ENCODE measurements at regions not wholly inside any gene's neighbourhood (a gene's known extent, or its start where the extent isn't known, plus 50 kb on each side); places are given as distances from the start of the nearest gene placed in this dataset.
"Not testable (repeated sequence)": the region's sequence is repeated elsewhere in the genome, so short reads cannot be mapped to it uniquely, and the experiment has no call there.

DNA sequence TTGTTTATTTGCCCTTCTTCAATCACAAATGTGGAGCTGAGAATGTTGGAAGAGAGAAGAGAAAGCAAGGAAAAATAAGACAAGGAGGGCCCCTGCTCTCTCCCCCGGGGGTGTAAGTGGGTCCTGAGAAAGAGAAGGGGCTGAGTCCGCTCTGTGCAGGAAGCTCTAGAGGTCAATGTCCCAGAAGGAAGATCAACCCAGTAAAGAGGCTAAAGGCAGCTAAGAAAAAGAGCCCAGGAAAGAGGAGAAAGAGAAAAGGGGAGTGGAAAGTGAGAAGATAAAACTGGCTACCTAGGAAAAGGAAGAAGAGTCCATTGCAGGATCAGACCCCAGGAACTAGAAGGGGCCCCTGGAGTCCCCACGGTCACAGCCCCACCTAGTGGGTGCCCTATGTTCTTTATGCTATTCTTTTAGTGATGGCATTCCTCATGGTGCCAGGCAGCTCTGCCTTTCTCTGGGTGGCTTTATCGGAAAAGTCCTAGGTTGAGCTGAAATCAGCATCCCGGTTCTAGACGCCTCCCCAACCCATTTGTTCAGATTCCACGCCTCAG lies 583.4 kb downstream of the ACTL7B start:
- peak; percentile 78 for ATAC-seq

DNA sequence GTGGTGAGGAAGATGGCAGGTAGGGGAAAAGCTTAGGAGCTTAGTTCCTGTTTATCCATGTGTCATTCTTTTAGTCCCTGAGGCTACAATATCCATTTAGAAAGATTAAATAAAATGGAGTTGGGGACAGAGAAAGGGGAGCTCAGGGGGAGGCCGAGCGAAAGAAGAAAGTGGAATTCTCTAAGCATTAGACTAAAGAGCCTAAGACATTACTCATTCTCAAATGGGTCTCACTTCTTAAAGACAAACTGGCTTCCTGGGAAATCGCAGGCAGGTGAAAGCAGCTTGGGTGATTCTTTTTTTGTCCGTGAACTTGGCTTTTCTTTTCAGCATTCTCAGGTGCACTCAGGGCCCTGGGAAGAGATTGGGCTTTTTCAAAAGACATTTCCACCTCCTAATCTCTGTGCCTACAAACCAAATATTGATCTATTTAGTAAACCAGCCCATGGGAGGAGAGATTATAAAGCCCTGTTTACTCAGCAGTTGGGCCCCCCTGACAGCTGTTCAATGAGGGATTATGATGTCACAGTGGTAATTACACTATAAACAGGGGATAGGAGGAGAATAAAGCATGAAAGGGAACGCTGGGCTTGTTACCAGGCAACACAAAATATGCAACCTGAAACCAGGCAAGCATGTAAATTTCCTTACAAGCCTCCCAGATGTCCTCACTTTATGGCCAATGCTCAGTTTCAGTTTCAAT lies 584.0 kb downstream of the ACTL7B start:
- peak; percentile 62 for ATAC-seq

DNA sequence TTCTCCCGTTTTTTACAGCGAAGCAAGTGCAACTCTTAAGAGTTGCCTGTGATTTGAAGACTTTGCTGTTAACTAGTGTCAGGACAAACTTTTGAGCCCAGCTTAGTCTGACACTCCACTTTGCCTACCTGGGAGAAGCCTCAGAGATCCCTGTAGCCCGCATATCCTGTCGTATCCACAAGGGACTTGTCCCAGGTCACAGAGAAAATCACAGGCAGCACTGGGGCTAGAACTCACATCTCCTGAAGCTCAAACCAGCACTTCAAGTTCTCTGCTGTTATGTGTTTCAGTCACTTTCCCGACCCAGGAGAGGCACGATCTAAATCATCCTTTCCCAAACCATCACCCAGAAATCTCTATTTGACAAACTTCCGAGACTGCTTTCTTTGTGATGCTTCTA lies 584.5 kb downstream of the ACTL7B start:
- ATAC-seq: no peak

DNA sequence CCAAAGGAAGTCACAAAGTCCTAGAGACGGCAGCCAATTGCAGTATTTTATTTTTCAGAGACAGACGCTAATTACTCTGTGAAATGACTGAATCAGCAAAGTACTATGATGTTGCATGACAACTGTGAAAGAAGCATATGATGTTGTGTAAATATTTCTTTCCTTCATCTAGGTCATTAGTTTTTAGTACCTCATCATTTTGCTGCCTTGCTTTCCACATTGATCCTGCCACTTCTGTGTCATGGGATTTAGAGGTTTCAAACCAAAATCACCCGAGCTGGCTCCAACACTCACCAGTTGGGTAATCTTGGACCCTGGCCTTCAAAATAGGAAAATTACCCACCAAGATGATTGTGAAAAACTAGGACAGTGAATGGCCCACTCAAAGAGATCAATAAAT lies 585.2 kb downstream of the ACTL7B start:
- ATAC-seq: no peak

DNA sequence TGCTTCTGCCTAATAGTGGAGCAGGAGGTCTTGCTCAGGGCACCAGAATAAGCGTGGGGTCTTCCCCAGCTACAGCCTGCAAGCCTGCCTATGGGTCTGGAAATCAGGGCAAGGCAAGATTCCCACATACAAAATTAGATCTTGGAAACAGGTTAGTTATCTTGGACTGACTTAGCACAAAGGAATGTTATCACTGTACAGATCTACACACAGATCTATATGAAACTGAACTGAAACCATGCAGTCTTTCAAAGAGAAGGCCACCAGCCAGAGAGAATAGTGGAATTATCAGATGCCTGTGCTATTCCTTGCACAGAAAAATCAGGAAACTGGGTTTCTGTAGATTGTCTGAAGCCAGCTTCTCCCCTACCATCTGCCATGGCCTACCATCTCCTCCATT lies 585.7 kb downstream of the ACTL7B start:
- ATAC-seq: no peak

DNA sequence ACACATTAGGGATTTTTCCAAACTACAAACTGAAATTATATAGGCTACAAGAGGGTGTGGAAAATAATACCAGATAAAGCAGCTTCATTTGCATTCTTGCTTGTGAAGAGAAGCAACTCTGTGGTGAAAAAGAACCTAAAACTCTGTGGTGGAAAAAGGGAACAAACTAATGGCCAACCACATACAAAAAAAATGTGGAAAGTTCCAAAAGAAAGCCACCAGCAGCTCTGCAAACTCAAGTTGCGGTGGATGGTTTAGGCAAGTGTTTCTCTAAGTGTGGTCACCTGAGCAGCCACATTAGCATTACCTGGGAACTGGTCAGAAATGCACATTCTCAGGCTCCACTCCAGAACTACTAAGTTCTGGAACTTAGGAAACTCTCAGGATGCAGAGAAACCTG lies 586.4 kb downstream of the ACTL7B start:
- ATAC-seq: no peak

DNA sequence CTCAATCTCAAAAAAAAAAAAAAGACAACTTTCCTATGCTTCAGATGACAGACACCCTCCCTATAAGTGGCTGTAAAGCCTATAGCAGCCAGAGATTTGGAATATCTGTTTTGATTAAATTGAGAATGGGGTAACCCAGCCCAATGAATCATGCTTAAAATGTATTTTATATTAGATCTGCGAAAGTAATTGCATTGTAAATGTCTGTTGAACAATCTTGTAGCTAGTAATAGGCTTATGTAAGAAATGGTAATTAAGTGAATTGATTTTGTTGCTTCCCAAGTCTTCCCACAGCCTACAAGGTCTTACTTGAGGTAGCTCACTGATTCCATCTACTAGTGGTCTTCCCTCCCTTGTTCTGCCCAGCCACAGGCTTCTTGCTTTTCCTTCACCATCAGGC lies 590.7 kb downstream of the ACTL7B start:
- ATAC-seq: no peak

DNA sequence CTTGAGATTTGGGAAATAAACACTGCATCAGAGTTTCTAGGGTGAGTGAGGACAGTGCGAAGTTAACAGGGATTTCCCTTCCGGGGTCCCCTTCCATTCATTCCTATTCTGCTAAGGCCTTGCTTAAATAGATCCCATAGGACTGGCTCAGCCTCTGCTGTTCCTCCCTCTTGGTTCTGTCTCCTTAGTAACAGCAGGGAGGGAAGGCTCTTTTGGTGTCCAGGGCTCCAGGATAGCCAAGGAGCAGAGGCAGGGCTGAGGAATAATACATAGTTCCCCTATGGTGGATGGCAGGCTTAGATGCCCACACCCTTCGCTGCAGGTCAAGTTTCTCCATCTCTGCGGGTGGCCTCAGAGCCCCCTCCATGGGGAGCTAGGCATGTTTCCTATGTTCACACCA lies 591.7 kb downstream of the ACTL7B start:
- no peak for ATAC-seq

DNA sequence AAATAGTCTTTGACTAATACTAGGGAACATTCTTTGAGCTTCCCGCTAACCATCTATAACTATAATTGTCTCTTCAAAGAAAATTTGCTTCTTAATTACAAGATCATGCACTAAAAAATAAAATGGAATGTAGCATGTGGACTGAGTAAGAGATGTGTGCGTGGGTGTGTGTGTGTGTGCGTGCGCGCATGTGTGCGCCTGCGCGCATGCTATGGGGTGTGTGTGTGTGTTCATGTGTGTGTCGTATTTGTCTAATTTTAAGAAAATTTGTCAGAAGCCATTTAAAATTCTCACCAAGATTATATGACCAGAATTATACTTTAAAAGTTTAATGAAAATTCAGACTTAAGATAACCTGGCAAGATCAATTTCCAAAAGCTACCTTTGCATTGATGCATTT lies 593.0 kb downstream of the ACTL7B start:
- no peak for ATAC-seq

DNA sequence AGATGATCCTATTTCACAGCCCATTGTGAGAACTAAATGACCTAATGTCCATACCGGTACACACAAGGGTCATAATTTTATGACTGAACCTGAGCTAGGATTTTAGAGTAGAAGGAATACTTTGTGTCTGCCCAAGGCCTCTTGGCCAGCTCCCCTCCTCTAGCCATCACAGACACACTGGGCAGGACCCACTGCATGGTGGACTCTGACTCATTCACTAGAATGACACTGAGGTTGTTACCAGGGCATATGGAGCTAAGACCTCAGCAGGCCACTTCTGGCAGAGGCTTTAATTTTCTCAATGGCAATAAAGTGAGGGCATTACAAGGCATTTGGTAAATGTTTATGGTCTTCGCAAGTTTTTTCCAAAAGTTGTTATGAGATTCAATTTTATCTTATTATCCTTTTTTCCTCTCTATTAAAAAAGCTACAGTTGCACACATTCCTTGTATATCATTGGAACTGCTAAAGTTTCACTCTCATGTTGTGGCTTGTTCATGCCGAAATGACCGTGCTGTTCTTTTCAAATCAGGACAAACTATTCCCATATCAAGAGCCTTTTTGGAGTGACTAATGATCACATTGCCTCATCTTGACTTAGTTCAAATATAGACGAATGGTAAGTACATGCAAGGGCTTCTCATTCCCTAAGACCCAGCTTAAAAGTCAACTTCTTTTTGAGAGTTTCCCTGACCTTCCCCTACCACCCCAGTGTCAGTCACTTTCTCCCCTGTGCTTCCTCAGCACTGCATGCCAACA lies 595.7 kb downstream of the ACTL7B start:
- peak; percentile 78 for ATAC-seq

DNA sequence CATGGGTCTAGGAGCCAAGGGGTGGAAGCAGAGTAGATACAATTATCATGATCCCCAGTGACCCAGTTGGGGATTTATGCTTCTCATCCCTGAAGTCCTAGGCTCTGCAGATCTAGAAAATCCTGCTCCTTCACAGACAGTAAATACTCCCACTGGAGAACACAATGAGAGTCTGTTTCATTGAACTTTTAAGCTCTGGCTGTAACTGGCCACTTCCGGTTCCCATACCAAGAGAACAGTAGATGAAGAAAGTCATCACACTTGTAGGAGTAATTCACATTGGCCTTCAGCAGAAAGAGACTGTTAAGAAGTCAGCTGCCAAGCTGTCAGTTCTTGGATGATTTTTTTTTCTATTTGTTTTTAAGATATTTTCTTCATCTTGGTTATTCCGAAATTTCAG lies 597.1 kb downstream of the ACTL7B start:
- ATAC-seq: peak; percentile 38

DNA sequence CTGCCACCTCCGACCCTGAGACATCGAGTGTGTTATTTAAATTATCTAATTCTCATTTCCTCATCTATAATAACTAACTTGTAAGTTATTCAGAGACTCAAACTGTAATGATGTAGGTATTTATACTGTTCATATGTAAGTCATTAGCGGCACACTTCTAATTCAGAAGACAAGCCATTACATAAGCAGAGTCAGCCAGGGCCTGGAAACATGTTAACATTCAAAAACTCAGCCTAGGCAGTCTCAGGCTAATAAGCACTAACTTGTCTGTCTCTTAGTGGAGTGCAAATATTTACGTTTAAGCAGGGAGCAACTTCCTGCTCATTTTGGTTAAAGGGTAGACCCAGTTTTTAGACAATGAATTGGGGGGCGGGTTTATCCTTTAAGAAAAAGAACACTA lies 598.4 kb downstream of the ACTL7B start:
- no peak for ATAC-seq

DNA sequence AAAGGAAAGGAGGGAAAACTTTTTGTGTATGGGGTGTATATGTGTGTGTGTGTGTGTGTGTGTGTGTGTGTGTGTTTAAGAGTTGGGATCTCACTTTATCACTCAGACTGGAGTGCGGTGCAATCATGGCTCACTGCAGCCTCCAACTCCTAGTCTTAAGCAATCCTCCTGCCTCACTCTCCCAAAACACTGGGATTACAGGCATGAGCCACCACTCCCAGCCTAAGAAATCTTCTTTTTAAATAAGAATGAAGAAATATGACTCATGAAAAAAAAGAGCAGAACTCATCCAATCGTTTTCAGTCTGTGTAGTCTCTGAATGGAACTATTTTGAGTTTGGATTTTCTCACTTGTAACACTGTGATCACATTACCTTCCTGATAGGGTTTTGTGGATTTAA lies 601.5 kb downstream of the ACTL7B start:
- no peak for ATAC-seq

DNA sequence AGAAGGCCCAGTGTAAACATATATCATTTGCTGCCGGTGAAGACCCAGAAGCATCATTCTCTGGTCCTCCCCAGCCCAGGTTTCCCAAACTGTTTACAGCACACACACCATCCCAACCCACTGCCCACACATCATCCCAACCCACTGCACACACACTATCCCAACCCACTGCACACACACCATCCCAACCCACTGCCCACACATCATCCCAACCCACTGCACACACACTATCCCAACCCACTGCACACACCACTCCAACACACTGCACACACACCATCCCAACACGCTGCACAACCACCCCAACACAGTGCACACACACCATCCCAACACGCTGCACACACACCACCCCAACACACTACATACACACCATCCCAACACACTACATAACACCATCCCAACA lies 608.4 kb downstream of the ACTL7B start:
- ATAC-seq: not testable (repeated sequence)

DNA sequence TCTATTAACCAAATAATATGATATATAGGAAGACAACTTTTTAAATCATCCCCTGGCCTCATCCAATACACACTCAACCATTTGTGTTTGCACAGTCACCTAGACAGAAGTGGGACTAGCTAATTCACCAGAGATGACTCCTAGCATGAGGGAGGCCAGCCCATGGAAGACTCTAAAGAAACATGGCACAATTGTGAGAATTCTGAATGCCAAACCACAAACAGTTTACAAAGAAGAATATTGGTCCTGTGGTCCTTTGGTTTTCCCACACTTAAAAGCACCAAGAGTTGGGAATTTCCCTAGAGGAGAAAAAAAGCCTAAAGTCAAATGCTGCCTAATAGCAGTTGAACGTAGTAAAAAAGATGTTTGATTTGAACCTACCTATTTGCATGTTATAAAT lies 609.9 kb downstream of the ACTL7B start:
- no peak for ATAC-seq

DNA sequence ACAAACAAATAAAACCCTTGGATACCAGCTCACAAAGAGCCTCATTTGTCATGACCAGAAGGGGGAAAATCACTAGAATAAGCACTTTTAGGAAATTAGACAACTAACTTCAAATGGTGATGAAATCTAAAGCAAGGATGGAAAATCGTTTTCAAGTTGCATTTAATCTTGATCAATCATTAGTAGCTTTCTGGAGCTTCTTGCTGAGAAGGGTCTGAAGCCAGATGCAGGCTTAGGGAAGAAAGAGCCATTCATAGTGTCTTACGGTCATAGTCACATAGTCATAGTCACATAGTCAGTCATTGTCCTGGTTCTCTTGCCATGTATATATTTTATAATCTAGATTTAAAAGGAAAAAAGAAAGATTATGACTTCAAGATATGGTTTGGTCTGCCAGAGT lies 610.5 kb downstream of the ACTL7B start:
- ATAC-seq: no peak

DNA sequence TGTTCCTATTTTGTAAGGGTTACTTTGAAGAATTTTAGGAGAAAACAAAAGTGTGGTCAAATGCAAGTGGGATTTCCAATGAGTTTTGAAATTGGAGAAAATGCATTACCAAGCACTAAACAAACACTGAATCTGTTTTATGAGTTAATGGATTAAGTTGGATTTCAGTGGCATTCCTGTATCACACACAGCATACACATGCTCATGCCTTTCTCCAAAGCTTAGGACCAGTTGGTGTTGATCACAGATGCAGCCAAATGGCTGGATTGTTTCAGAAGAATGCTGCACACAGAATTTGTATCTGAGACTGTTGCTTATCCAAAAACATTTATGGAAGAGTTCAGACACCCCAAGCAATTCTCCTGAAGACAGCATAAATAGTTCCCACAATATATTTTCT lies 611.1 kb downstream of the ACTL7B start:
- ATAC-seq: no peak

DNA sequence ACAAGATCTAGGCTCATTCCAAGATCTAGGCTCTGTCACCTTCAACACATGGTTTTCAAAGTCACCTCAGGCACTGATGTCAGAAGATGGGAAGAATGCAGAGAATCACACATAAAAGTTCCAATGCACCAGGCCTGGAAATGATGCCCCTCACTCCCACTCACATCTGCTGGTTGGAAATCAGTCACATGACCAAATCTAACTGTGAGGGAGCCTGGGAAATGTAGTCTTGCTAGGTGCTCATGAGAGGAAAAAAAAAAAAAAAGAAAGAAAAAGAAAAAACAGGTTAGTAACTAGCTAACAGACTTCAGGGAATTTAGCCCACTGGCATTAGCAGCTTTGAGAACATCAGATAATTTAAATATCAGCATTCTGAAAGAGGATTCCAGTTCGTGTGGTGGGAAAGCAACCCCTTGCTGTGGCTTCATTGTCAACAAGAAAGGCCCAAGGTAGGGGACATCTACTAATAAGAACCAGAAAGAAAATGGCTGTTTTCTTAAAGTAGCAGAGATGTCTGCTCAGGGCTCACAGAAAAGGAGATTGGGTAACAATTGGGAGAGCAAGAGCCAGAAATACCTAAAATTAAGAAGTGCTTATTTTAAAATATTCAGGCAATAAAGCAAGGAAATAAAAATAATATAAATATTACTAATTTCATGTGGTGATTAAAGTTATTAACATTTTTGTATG lies 614.3 kb downstream of the ACTL7B start:
- ATAC-seq: no peak

DNA sequence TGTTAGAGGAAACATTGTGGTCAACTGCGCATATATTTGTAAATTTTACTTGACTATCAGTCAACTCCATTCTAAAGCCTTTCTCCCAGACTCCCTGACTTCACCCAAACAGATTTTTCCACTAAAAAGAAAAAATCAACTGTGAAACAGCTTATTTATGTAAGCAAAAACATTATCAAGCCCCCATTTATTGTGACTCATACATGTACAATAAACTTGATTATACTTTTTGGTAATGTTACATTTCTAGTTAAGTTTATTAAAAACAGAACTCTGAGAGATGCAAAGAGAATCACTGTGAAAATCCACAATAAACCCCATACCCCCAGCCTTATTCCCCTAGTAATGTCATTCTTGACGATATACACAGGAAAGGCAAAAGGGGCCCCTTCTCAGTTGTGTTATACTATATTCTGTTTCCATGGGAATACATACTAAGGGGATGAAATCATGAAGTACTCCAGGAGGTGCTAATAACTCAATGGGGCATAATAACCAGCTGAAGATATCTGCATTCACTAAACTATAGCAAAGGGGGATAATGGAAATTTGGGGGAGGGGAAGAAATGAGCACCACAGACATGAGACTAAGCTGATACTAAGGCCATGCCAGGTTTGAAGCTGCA lies 616.0 kb downstream of the ACTL7B start:
- ATAC-seq: no peak

DNA sequence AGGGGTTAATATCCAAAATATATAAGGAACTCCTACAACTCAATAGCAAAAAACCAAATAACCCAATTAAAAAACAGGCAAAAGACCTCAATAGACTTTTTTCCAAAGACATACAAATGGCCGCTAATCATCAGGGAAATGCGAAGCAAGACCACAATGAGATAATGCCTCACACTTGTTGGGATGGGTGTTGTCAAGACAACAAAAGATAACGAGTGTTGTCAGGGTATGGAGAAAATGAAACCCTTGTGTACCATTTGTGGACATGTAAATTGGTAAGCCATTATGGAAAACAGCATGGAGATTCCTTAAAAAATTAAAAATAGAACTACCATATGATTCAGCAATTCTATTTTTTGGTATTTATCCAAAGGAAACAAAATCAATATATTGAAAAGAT lies 620.2 kb downstream of the ACTL7B start:
- no peak for ATAC-seq

DNA sequence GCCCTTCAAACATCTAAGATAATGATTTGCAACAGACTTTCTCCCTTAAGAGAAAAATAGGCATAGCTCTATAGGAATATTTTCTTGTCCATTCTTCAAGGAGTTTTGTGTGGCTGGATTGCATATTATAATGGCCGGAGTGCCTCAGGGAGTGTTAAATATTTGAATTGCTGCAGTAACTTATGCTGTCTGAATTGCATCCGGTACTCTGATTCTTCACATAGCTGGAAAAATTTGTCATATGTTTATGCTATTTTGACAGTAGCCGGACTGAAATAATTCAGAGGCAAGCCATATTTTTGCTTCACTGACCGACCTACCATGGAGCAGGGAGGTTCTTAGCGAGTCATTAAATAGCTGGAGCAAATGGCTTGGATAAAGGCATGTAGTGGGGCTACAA lies 621.0 kb downstream of the ACTL7B start:
- no peak for ATAC-seq

DNA sequence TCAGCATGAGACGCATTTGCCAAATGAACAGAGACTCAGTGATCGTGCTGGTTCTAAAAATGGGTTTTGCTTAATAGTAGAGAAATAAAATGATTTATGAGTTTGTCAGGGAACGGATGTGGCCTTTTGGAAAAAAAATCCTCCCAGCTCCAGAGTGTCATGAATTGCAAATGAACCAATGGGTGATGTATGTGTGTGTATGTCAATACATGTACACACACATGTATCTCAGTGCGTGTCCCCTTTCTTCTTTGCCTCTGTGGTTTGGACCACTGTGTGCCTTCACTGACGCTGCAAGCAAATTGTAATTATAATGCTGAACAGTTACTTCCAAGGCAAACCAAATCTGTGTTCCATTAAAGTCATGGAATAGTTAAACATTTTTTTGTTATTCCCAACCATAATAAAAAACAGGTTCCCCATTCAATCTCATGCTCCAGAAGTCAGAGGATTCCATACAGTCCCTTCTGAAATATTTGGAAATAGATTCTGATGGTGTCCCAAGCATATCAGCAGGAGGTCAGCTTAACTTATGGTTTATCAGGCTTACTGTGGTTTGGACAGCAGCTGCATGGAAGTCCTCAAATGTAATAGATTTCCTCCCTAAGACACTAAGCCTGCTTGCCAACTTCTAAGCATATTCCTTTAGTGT lies 630.5 kb downstream of the ACTL7B start:
- no peak for ATAC-seq

DNA sequence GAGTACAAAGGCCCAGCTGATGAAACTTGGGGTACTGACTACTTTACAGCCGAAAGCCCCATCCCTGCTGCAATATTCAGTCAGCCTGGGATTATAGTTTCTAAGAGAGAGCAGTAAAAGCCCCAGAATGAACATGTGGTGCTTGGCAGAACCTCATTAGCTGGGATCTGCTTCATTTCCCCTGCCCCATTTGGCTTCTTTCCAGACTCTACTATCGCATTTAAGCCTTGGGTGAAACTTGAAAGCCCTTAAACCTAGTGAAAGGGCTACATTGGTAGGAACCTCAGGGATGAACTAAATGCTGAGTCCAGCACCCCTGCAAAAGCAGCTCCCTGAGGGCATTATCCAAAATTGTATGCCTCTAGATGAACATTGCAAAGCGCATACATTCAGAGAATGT lies 631.1 kb downstream of the ACTL7B start:
- ATAC-seq: no peak
